Activated CD4-positive, alpha-beta memory T cell treated with anti-CD3 and anti-CD28 coated beads for 36 hours (primary cell): ENCODE measurements at regions not wholly inside any gene's neighbourhood (a gene's known extent, or its start where the extent isn't known, plus 50 kb on each side); places are given as distances from the start of the nearest gene placed in this dataset.

Experiments
- CTCF ChIA-PET: fragments of 350-600 bp; sonication (Branson Sonifier 250); formaldehyde crosslinking; loops from one replicate; lab custom pipeline; 2021; ENCODE audit warnings: antibody characterized with exemption, inconsistent platforms; lab: Charles Lee
- POLR2A ChIA-PET: fragments of 350-600 bp; sonication (Branson Sonifier 250); formaldehyde crosslinking; loops from one replicate; lab custom pipeline; 2021; ENCODE audit warnings: antibody characterized with exemption; lab: Charles Lee
- DNase-seq: peaks from one replicate; pipeline ENCODE4 v3.0.0-alpha.2; 2020
- H3K27ac Mint-ChIP-seq: one replicate; pipeline ENCODE4 v1.8.0; 2021; ENCODE audit warnings: mixed read lengths
- H3K27me3 Mint-ChIP-seq: one replicate; pipeline ENCODE4 v1.8.0; 2021; ENCODE audit warnings: mixed read lengths
- H3K36me3 Mint-ChIP-seq: one replicate; pipeline ENCODE4 v1.8.0; 2021; ENCODE audit warnings: mixed read lengths
- H3K4me1 Mint-ChIP-seq: one replicate; pipeline ENCODE4 v1.8.0; 2021; ENCODE audit warnings: low read depth, mixed read lengths
- H3K4me3 Mint-ChIP-seq: one replicate; pipeline ENCODE4 v1.8.0; 2021; ENCODE audit warnings: mild to moderate bottlenecking, mixed read lengths
- H3K9me3 Mint-ChIP-seq: one replicate; pipeline ENCODE4 v1.8.0; 2021; ENCODE audit warnings: mixed read lengths
- intact Hi-C: fragments of 100-400 bp; cut with micrococcal nuclease; formaldehyde crosslinking; loops from one replicate; pipeline ENCODE4 v1.15.1; 2023

DNA sequence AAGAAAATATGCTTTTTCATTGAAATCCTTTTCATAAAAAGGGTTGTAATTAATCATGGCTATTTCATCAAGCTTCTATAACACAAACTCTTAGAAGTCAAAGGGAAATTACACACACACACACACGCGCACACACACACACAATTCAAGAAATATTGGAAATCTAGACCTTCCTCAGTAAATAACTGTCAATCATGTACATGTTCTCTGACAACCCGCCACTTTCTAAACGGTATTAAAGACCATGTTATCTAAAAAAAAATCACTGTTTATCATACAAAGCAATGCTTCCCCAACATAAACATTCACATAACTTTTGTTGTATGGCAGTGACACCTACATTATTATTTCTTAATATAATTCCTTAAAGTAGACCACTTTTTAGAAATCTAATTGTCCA is 132.2 kb downstream of the EFNB2 start:
- H3K27ac Mint-ChIP-seq = no peak overlapping the region
- POLR2A ChIA-PET = no interaction called here
- no peaks in the 10 kb centered on the region for H3K4me1 Mint-ChIP-seq
- no peaks in the 10 kb centered on the region for H3K36me3 Mint-ChIP-seq
- peaks cover 2% of the 10 kb centered on the region for H3K27me3 Mint-ChIP-seq
- H3K9me3 Mint-ChIP-seq = no peaks in the 10 kb centered on the region
- CTCF ChIA-PET = no interaction called here
- no peak for DNase-seq
- intact Hi-C loops = no loop called here
- H3K4me3 Mint-ChIP-seq = no peak overlapping the region

DNA sequence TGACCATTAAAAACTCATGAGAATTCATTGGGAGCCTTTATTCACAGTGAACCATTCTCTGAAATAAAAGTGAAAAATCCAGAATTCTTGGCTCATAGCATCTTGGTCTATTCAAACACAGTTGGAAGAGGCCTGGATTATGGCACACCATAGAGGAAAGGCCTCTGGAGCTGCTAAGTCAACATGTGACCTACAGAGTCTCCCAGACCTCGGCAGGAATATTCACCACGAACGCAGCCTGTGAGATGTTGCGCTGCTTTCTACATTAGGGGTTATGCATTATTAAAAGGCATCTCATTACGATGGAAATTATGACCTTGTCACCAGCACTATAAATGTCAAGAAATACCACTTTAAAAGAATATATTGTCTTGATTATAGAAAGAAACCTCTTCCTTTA is 132.6 kb downstream of the EFNB2 start:
- no peak overlapping the region for H3K27ac Mint-ChIP-seq
- no peaks in the 10 kb centered on the region for H3K9me3 Mint-ChIP-seq
- ChIA-PET POLR2A (no interaction called here), CTCF (no interaction called here)
- peaks cover 2% of the 10 kb centered on the region for H3K27me3 Mint-ChIP-seq
- intact Hi-C loops = no loop called here
- H3K36me3 Mint-ChIP-seq = no peaks in the 10 kb centered on the region
- H3K4me3 Mint-ChIP-seq = no peak overlapping the region
- DNase-seq = no peak
- no peaks in the 10 kb centered on the region for H3K4me1 Mint-ChIP-seq

- intact Hi-C loops = no loop called here
- H3K4me1 Mint-ChIP-seq = no peaks in the 10 kb centered on the region
- POLR2A ChIA-PET = no interaction called here
- no peak for DNase-seq
- no peaks in the 10 kb centered on the region for H3K36me3 Mint-ChIP-seq
- no peak overlapping the region for H3K27ac Mint-ChIP-seq
- H3K9me3 Mint-ChIP-seq = no peaks in the 10 kb centered on the region
- H3K4me3 Mint-ChIP-seq = no peak overlapping the region
- peaks cover 2% of the 10 kb centered on the region for H3K27me3 Mint-ChIP-seq
- CTCF ChIA-PET = no interaction called here
Observed at GRCh38 chr13:106401081-106401480, 134.4 kb downstream of the EFNB2 start.

DNA sequence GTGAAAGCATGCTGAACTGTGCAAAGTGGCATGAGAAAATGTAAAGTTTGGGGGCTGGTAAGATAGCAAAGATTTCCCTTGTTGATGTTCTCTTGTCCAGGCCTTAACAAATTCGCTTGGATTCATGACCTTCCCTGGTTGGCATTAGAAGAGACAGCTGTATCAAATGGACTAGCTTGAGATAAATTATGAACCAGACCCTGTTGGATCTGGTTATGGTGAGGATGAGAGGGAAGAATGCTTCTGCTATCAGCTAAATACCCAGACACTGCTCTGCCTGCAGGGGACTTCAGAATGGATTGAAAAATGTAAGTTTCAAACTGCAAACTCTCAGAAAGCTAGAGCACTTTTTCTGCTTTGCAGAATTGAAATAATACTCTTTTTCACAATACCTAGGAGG is 135.2 kb downstream of the EFNB2 start:
- H3K9me3 Mint-ChIP-seq = no peaks in the 10 kb centered on the region
- H3K27ac Mint-ChIP-seq = no peak overlapping the region
- no peak overlapping the region for H3K4me3 Mint-ChIP-seq
- peaks cover 2% of the 10 kb centered on the region for H3K27me3 Mint-ChIP-seq
- POLR2A ChIA-PET = no interaction called here
- intact Hi-C loops = no loop called here
- DNase-seq = no peak
- CTCF ChIA-PET = no interaction called here
- H3K36me3 Mint-ChIP-seq = no peaks in the 10 kb centered on the region
- H3K4me1 Mint-ChIP-seq = no peaks in the 10 kb centered on the region

GRCh38 chr13:106398289-106398688 is 137.2 kb downstream of the EFNB2 start:
- no peak overlapping the region for H3K27ac Mint-ChIP-seq
- no peaks in the 10 kb centered on the region for H3K9me3 Mint-ChIP-seq
- H3K4me3 Mint-ChIP-seq = no peak overlapping the region
- peaks cover 2% of the 10 kb centered on the region for H3K27me3 Mint-ChIP-seq
- H3K36me3 Mint-ChIP-seq = no peaks in the 10 kb centered on the region
- no peaks in the 10 kb centered on the region for H3K4me1 Mint-ChIP-seq
- POLR2A ChIA-PET = no interaction called here
- CTCF ChIA-PET = no interaction called here
- DNase-seq = no peak
- intact Hi-C loops = no loop called here

DNA sequence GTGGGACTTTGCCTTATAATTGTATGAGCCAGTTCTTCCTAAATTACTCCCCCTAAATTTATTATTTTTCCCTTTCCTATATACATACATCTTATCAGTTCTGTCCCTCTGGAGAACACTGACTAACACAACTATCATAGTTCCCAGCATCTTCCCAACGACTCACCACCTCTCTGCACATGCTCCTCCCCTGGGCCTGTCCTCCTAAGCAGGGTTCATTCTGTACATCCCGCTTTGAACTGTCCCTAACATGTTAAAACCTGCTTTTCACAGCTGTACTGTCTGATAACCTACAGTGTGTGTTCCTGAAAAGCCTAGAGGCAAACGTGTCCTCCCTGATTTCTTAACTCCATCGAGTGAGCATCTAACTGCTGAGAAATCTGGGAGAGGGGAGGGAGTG is 141.7 kb downstream of the EFNB2 start:
- H3K9me3 Mint-ChIP-seq = no peaks in the 10 kb centered on the region
- no peak overlapping the region for H3K27ac Mint-ChIP-seq
- intact Hi-C loops = no loop called here
- H3K4me1 Mint-ChIP-seq = no peaks in the 10 kb centered on the region
- no peaks in the 10 kb centered on the region for H3K36me3 Mint-ChIP-seq
- CTCF ChIA-PET = no interaction called here
- H3K4me3 Mint-ChIP-seq = no peak overlapping the region
- no peak for DNase-seq
- peaks cover 4% of the 10 kb centered on the region for H3K27me3 Mint-ChIP-seq
- POLR2A ChIA-PET = no interaction called here

- POLR2A ChIA-PET = no interaction called here
- Mint-ChIP-seq H3K4me3 (no peak overlapping the region), H3K27ac (no peak overlapping the region)
Observed at GRCh38 chr13:106391681-106392080, 143.8 kb downstream of the EFNB2 start.

GRCh38 chr13:106391271-106391670 is 144.2 kb downstream of the EFNB2 start:
- Mint-ChIP-seq H3K36me3 (no peaks in the 10 kb centered on the region), H3K9me3 (no peaks in the 10 kb centered on the region), H3K4me3 (no peak overlapping the region), H3K27ac (no peak overlapping the region), H3K4me1 (no peaks in the 10 kb centered on the region), H3K27me3 (peaks cover 4% of the 10 kb centered on the region)
- DNase-seq = no peak
- intact Hi-C loops = no loop called here
- ChIA-PET CTCF (no interaction called here), POLR2A (no interaction called here)

More at GRCh38 chr13:106391681-106392080, 143.8 kb downstream of the EFNB2 start:
- CTCF ChIA-PET = no interaction called here
- no peaks in the 10 kb centered on the region for H3K36me3 Mint-ChIP-seq
- DNase-seq = no peak
- H3K27me3 Mint-ChIP-seq = peaks cover 4% of the 10 kb centered on the region
- H3K4me1 Mint-ChIP-seq = no peaks in the 10 kb centered on the region
- no peaks in the 10 kb centered on the region for H3K9me3 Mint-ChIP-seq
- intact Hi-C loops = no loop called here

DNA sequence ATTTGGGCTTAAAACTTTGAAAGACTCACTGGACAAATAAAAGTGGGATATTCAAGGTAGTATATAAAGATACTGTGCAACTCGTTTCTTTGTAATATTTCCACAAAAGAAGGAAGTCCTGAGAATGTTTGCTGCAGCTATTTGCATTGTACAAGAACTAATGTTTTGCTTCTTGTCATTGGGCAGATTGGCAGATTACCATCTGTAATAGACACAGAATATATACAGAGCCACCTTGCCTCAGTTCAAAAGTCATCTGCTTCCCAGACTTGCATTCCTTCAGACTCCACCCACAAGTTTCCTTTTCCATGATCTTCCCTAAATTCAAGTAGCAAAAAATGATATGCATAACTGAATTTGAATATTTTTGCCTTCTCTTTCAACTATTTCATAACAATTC is 145.1 kb downstream of the EFNB2 start:
- H3K36me3 Mint-ChIP-seq = no peaks in the 10 kb centered on the region
- peaks cover 4% of the 10 kb centered on the region for H3K27me3 Mint-ChIP-seq
- no peak overlapping the region for H3K27ac Mint-ChIP-seq
- intact Hi-C loops = no loop called here
- ChIA-PET CTCF (no interaction called here), POLR2A (no interaction called here)
- no peak overlapping the region for H3K4me3 Mint-ChIP-seq
- no peaks in the 10 kb centered on the region for H3K4me1 Mint-ChIP-seq
- DNase-seq = no peak
- no peaks in the 10 kb centered on the region for H3K9me3 Mint-ChIP-seq

- ChIA-PET CTCF (no interaction called here), POLR2A (no interaction called here)
- H3K27ac Mint-ChIP-seq = no peak overlapping the region
- H3K4me1 Mint-ChIP-seq = no peaks in the 10 kb centered on the region
- DNase-seq = no peak
- no peak overlapping the region for H3K4me3 Mint-ChIP-seq
- H3K27me3 Mint-ChIP-seq = no peaks in the 10 kb centered on the region
- H3K36me3 Mint-ChIP-seq = no peaks in the 10 kb centered on the region
- intact Hi-C loops = no loop called here
- no peaks in the 10 kb centered on the region for H3K9me3 Mint-ChIP-seq
Observed at GRCh38 chr13:106385654-106386053, 149.8 kb downstream of the EFNB2 start.

- Mint-ChIP-seq H3K9me3 (no peaks in the 10 kb centered on the region), H3K4me1 (no peaks in the 10 kb centered on the region), H3K4me3 (no peak overlapping the region), H3K36me3 (no peaks in the 10 kb centered on the region), H3K27me3 (peaks cover 2% of the 10 kb centered on the region), H3K27ac (no peak overlapping the region)
- no peak for DNase-seq
- CTCF ChIA-PET = no interaction called here
- POLR2A ChIA-PET = no interaction called here
- intact Hi-C loops = no loop called here
Observed at GRCh38 chr13:106384516-106384915, 150.9 kb downstream of the EFNB2 start.

DNA sequence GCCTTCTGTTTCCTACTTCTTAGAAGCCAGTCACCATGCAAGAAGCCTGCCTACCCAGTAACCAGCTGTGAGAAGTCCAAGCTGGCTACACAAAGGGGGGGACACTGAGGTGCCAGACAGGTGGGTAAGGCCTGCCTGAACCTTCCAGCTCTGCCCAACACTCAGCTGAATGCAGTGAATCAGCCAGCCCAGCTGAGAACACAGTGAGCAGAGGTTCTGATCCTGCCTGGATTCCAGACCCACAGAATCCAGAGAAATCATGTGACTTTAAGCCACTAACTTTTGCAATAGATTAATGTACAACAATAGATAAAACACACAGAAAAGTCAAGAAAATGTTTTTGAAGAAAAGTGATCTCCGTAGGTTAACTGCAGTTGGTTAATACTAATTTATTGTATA is 151.7 kb downstream of the EFNB2 start:
- Mint-ChIP-seq H3K4me3 (no peak overlapping the region), H3K4me1 (no peaks in the 10 kb centered on the region), H3K27me3 (peaks cover 2% of the 10 kb centered on the region), H3K36me3 (no peaks in the 10 kb centered on the region), H3K9me3 (no peaks in the 10 kb centered on the region), H3K27ac (no peak overlapping the region)
- no peak for DNase-seq
- POLR2A ChIA-PET = no interaction called here
- intact Hi-C loops = no loop called here
- CTCF ChIA-PET = no interaction called here

DNA sequence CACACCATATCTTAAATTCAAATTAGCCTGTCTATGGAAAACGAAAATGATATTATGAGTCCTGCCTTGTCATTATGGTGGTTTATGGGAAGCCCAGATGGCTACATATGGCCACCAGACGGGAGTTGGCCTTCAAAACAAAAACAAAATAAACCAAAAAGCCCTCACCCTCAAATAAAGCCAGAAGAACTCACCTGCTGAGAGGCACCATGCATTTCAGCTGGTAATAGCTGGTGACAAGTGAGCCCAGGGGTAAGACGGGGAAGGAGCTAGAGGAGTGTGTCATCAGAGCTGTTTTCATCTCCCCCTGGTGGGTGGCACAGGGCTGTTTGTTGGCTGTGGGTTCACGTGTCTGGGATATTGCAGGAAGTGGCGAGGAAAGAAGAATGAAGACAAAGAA is 152.9 kb downstream of the EFNB2 start:
- Mint-ChIP-seq H3K27ac (no peak overlapping the region), H3K9me3 (no peaks in the 10 kb centered on the region), H3K4me3 (no peak overlapping the region), H3K4me1 (no peaks in the 10 kb centered on the region), H3K36me3 (no peaks in the 10 kb centered on the region), H3K27me3 (peaks cover 2% of the 10 kb centered on the region)
- DNase-seq = no peak
- intact Hi-C loops = no loop called here
- POLR2A ChIA-PET = no interaction called here
- CTCF ChIA-PET = no interaction called here

GRCh38 chr13:106381091-106381490 is 154.4 kb downstream of the EFNB2 start:
- H3K27ac Mint-ChIP-seq = no peak overlapping the region
- no peaks in the 10 kb centered on the region for H3K36me3 Mint-ChIP-seq
- ChIA-PET POLR2A (no interaction called here), CTCF (no interaction called here)
- H3K4me1 Mint-ChIP-seq = no peaks in the 10 kb centered on the region
- no peaks in the 10 kb centered on the region for H3K9me3 Mint-ChIP-seq
- peaks cover 2% of the 10 kb centered on the region for H3K27me3 Mint-ChIP-seq
- DNase-seq = no peak
- H3K4me3 Mint-ChIP-seq = no peak overlapping the region
- intact Hi-C loops = no loop called here
